Epithelial cell of prostate (primary cell): ENCODE measurements at regions not wholly inside any gene's neighbourhood (a gene's known extent, or its start where the extent isn't known, plus 50 kb on each side); places are given as distances from the start of the nearest gene placed in this dataset.
"Not testable (repeated sequence)": the region's sequence is repeated elsewhere in the genome, so short reads cannot be mapped to it uniquely, and the experiment has no call there.

Experiments
- DNase-seq: peaks from one replicate; pipeline ENCODE4 v3.0.0-alpha.2; 2011; ENCODE audit warnings: low read depth, low spot score
- H3K27ac ChIP-seq: fragments of 450-650 bp; 2 replicates; pipeline ENCODE4 v1.5.1; 2017; ENCODE audit warnings: mild to moderate bottlenecking

DNA sequence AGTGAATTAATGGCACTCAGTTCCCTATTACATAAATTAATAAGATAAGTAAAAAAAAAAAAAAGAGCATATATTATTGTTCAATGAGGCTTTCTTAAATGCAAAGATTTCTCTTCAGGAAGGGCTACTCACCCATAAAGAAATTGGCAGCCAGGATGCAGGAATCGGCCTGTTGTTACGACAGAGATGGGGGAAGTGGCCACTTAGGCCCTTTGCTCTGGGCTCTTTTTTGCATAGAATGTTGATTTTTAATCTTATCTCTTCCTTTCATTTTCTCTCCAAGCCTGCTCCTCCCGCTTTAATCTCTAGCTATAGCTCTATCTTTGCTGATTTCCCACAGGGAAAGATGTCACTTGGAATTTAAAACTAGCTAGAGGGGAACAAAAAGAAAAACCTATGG, 391.8 kb upstream of the CRIM1 start:
- no peak for DNase-seq
- no peak overlapping the region for H3K27ac ChIP-seq

DNA sequence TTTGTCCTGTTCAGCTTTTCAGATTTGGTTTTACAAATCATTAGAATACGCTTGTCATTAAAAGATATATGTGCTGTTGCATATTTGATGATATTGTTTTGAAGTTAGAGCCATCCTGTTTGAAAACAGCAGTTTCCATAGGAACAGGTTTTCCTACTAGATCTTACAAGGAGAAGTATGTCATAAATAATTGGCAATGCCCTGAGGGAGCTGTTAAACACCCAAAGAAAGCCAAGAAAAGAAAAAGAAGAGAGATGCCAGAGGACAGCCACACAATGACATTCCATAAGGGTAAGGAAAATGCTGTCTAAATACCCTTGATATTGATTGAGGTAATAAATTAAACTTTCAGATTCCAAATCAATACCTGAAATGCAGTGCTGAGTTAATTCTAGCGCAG, 392.2 kb upstream of the CRIM1 start:
- DNase-seq: no peak
- no peak overlapping the region for H3K27ac ChIP-seq

DNA sequence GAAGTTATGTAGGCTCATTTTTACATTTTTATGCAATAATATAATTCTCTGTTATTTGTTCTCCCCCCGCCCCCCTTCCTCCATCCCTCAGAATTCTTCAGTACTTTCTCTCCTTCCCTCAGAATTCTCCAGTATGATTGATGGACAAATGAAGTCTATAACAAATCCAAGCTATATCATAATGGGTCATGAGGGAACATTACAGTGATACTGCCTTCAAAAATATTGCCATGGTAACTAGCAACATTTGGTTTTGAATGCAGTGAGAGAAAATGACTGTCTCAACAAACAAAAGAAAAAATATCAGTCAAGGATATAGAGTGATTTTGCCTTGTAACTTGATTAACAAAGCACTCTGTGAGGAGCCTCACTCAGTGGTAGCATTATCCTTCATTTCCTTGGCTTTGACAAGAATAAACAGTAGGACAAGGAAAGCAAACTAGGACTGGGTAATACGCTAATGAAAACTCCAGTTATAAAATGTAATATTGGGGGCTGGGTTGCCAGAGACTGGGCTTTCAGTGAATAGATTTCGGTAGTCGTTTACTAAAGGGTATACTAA, 392.9 kb upstream of the CRIM1 start:
- DNase-seq: no peak
- H3K27ac ChIP-seq: no peak overlapping the region

DNA sequence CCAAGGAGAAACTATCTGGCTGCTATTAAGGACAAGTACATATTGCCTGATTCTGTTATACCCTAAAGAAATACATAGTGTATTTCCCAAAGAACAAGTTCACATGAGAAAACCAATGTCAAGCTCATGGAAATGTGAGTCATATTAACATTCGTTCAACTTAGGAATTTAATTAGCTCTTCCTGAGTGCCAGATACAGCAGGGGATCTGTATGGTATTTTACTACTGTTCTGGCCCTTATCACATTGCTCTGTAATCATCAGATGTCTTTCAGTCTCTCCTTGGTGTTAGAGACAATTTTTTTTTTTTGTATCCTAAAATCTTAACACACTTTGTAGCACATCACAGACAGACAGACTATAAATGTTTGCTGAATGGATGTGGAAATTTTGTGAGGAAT, 395.0 kb upstream of the CRIM1 start:
- DNase-seq: no peak
- H3K27ac ChIP-seq: no peak overlapping the region

DNA sequence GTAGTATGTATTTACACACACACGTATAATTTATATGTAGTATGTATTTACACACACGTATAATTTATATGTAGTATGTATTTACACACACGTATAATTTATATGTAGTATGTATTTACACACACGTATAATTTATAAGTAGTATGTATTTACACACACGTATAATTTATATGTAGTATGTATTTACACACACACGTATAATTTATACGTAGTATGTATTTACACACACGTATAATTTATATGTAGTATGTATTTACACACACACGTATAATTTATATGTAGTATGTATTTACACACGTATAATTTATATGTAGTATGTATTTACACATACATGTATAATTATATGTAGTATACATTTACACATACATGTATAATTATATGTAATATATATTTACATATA, 398.5 kb upstream of the CRIM1 start:
- not testable (repeated sequence) for H3K27ac ChIP-seq, DNase-seq

DNA sequence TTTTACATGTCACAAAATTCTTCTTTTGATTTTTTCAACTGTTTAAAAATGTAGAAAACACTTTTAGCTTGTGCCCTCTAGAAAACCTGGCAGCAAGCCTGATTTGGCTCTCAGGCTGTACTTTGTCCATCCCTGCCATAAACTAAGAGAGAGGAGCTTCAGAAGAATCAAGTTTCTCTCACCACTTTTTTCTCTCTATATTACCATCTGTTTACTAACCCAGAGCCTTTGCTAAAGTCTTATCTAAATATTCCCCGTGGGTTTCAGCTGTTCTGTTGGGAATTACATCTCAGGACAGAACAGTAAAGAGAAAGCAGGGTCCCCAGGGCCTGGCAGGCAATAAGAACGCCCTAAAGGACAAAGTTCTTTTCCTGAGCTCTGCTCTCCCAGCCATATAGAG, 409.1 kb upstream of the CRIM1 start:
- DNase-seq: no peak
- H3K27ac ChIP-seq: no peak overlapping the region

DNA sequence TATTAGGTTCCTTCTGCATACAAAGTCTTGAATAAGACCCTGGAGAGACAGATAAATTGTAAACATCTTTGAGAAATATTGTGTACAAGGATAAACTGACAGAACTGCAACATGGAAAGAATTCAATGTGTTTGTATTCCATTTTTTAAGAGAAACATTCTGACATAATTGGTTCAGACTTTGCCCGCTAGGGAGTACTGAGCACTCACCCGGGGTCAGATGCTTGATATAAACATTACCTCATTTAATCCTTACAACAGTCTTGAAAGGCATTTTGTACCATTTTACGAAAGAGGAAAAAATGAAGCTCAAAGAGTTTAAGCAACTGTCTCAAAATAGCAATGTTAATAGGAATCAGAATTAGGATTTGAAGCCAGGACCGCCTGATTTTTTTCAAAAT, 416.7 kb upstream of the CRIM1 start:
- no peak overlapping the region for H3K27ac ChIP-seq
- DNase-seq: no peak

DNA sequence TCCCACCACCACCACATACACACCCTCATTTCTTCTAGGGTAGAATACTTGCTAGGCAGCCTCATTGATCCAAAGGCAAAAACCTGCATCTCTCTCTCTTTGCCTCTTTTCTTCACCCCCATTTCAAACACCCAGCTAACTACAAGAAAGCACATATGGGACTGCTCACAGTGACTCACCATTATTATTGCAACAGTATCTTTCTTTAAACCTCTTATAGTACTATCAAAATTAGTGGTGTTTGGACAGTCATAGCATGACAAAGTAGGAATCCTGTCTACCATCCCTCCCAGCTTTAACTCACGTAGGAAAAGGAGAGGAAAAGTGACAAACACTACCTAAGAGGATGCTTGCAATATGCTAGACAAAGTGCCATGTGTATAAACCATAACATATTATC, 422.5 kb upstream of the CRIM1 start:
- no peak overlapping the region for H3K27ac ChIP-seq
- no peak for DNase-seq

DNA sequence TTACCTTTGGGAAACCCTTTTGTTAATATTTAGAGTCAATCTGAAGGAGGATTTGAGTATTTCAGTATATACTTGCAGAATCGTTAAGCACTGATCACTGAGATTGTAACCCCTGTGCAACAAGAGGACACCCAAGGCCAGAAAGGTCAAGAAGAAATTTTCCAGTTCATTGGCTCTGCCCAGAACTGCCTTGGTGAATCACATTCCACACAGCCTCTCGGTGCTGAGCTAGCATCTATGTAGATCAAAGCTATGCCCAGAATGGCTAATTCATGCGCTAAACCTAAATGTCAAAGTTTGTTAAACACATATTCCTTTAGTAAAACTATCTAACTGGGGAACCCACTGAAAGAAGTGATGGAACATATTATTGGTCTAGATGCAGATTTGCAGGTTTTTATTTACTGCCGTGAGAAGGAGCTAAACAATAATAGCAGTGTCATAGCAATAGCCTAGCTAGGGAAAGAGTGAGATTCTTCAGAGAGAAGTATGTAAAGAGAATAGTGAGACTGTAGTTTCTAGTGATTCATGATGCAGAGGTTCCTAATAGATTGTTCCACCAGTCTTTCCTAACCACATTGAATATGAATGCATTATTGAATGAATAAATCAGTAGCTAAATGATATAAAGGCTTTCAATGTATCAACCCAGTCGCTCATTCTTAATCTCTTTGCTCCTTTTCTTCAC, 423.2 kb upstream of the CRIM1 start:
- no peak for DNase-seq
- no peak overlapping the region for H3K27ac ChIP-seq

DNA sequence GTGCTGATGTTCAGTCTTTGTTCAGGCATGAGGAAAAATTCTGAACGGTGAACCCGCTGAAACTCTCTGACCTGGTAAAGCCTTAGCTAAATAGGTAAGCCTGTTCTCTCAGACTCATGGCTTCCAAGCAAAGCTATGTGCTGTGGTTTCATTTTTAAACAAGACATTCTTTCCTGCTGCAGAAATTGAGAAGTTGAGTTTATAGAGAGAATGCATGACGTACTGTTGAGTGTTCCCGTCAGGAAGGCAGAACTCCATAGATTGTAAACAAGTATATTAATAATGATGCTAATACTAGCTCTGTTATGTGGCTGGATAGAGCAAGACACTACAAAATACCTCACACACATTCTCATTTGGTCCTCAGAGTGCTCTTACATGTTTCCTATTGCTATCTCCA, 424.0 kb upstream of the CRIM1 start:
- DNase-seq: no peak
- no peak overlapping the region for H3K27ac ChIP-seq

DNA sequence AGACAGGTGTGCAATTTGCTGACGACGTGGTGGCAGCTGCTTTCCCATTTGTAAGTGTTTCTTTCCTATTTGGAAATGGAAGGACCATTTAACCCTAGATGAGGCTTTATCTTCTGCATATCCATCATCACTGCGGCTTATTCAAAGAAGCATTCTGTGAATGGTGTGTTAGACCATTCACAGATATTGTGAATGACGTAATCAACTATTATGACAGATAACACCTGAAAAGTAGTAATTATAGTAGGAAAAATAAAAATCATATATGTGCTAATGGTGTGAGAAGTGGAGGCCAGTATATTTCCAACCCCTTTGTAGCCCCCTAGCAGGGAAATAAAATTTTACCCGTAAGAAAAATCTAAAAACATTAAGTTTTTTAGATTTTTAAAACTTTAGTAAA, 424.5 kb upstream of the CRIM1 start:
- DNase-seq: no peak

DNA sequence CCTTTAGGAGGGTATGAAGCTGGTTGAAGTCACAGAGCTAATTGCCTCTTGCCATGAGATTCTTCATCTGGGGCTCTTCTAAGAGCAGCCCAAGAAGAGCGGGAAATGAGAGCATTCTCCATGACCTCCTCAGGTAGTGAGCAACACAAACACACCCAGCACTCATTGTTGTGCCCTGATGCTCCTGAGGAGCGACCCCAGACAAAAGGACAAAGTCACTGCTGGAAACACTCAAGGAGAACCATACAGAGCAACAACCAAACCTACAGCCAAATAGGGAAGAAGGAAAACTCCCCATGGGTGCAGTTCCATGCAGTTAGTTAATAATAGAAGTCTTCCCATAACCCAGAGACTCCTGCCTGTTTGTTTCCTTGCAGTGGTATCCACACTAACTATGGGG, 426.0 kb upstream of the CRIM1 start:
- H3K27ac ChIP-seq: no peak overlapping the region
- no peak for DNase-seq

More for the DNA sequence above, 424.5 kb upstream of the CRIM1 start:
- H3K27ac ChIP-seq: no peak overlapping the region

DNA sequence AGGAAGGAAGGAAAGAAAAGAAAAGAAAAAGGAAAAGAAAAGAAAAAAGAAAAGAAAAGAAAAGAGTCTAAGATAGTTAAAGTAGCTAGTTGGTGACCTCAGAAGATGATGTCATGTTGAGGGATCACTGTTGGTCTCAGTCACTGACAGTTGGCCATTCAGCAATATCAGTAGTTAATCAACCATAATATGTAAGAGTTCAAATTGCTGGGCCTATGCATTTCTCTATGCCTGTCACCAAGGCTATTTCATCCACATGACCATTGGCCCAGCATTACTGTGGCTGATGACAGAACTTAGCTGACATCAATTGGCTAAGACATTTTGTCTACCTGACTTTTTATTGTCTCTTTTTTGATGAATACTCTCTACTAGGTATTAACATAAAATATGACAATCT, 435.5 kb upstream of the CRIM1 start:
- DNase-seq: no peak
- no peak overlapping the region for H3K27ac ChIP-seq

DNA sequence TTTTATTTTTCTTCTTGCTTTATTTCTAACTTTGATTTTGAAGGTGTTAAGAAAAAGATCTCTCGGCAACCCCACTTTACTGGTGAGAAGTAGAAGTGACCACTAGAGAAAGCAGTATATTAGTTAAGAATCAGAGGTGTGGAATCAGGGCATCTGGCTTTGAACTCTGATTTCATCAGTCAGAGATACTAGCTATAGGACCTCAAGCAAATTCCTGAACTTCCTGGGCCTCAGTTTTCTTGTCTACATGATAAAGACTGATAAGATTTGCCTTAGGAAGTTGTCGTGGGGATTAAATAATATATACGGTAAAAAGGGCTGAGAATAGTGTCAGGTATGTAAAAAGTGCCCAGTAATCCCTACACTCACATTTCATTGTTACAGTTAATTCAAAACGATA, 440.3 kb upstream of the CRIM1 start:
- no peak for DNase-seq
- no peak overlapping the region for H3K27ac ChIP-seq

DNA sequence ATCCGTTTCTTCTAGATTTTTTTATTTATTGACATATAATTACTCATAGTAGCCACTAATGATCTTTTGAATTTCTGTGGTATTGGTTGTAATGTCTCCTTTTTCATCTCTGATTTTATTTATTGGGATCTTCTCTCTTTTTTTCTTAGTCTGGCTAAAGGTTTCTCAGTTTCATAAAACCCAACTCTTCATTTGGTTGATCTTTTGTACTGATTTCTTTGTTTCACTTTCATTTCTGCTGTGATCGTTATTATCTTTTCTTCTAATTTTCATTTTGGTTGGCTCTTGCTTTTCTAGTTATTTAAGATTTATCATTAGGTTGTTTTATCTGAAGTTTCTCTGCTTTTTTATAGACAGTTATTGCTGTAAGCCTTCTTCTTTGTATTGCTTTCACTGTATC, 463.6 kb upstream of the CRIM1 start:
- no peak for DNase-seq
- no peak overlapping the region for H3K27ac ChIP-seq

DNA sequence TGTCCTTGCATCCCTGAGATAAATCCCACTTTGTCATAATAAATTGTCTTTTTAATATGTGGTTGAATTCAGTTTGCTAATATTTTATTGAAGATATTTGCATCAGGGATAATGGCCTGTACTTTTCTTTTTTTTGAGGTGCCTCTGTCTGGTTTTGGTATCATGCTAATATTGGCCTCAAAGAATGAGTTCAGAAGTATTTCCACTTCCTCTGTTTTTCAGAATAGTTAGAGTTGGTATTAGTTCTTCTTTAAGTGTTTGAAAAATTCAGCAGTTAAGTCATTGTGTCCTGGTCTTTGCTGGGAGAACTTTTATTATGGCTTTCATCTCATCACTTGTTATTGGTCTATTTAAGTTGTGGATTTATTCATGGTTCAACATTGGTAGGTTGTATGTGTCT, 464.1 kb upstream of the CRIM1 start:
- no peak overlapping the region for H3K27ac ChIP-seq
- no peak for DNase-seq

DNA sequence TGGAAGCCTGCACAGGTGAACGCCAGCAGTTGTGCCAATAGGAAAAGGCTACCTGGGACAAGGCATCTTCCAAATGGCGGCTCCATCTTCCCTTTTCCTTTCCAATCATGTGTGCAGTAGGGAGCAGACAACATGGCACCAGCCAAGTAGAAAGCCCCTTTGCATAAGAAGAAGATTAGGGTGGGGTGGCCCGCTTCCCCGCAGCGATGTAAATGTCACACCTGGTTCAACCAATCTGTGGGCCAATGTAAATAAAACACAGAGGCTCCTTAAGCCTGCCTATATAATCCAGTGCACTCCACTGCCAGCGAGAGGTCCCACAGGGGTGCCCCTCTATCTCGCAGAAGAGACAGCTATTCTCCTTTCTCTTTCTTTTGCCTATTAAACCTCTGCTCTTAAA, 468.4 kb upstream of the CRIM1 start:
- DNase-seq: no peak
- no peak overlapping the region for H3K27ac ChIP-seq

DNA sequence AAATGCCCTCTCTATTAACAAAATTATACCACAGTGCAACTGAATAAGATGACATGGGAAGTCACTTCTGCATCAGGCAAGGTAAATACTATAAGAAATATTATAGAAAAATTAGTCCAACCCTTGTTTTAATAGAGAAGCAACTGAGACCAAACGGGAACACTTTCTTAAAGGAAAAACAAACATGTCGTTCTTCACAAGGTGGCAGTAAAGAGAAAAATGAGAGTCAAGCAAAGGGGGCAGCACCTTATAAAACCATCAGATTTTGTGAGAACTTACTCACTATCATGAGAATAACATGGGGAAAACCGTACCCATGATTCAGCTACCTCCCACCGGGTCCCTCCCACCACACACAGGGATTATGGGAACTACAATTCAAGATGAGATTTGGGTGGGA, 481.7 kb upstream of the CRIM1 start:
- DNase-seq: no peak
- H3K27ac ChIP-seq: no peak overlapping the region

DNA sequence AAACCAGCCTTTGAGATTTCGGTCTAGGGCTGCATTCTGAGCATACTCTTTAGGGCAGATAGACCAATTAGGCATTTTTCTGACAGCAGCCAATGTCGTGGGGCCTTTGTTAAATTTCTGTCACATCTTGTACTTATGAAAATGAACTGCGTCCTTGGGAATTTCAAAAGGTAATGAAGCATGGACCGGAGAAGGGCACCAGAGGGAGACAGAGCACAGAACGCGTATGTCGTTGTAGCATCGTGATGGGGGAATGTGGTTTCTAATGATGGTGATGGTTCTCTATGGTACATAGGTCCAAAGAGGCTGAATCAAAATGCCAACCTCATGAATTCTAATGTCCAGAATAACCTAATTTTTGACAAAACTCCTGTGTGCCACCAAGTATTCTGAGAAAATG, 483.9 kb upstream of the CRIM1 start:
- no peak for DNase-seq
- H3K27ac ChIP-seq: no peak overlapping the region

DNA sequence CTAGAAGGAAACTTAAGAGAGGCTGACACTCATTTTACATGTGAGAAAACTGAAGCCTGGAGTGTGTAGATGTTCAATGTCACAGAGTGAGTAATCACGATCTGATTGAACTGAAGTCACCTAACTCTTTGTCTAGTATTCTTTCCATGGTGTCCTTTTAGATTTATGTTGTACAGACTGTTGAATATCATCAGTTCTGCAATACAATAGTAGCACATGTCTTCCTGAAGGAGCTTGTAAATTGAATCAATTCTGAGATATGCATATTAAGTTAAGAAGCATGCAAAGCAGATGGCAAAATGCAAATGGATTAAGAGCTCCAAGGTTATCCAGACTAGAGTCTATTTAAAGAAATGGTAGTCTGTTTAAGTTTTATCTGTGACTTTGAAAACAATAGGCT, 484.9 kb upstream of the CRIM1 start:
- DNase-seq: no peak
- H3K27ac ChIP-seq: no peak overlapping the region

DNA sequence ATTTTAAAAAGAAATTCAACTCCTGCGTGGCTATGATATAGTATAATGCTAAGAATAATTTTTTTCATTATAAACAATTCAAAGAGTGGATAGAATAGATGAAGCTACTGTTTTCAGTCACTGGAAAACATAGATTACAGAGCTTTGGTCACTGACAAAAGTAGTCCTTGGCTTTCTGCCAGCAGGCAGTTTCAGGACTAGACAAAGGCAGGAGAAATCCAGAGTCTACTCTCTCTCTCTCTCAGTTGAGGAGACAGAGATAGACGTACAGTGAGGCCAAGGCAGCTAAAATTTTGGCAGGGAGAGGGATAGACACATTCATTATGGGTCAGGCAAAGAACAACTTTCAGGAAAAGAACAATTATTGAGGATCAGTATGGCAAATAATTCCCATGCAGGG, 491.4 kb upstream of the CRIM1 start:
- DNase-seq: no peak
- H3K27ac ChIP-seq: no peak overlapping the region

DNA sequence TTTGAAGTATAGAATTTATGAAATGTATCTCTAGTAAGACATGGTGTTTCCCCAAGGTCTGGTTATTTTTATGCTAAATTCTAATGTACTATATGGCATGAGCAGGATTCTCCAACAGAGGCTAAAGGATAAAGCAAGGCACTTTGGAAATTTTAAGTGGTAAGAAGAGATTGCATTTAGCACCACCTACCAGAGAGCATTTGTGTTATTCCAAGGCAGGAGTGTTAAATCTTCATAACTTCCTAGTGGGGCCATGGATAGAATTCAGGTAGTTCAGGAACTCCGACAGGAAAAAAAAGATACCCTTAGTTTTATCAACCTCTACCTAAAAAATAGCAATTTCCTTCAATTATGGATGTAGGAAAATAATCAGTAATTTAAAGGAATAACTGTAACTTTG, 497.4 kb upstream of the CRIM1 start:
- no peak for DNase-seq
- no peak overlapping the region for H3K27ac ChIP-seq

DNA sequence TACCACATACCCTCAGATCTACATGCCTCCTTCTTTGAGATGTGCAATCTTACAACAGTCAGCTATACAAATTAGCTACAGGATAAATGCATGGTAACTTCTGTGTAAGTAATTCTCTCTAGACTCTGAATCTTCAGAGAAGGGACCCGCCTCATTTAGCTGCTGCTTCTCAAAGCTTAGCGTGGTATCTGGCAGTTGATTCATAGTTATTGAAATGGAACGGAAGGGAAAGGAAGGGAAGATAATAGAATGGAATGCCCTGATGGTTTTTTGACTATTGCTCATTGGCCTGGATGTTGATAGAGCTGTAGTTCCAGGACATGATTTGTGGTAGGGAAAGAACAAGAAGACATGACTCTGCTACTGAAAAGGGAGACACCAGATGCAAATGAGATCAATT, 498.1 kb upstream of the CRIM1 start:
- H3K27ac ChIP-seq: no peak overlapping the region
- DNase-seq: no peak
